G401.6 (cell line): ENCODE measurements at regions not wholly inside any gene's neighbourhood (a gene's known extent, or its start where the extent isn't known, plus 50 kb on each side); places are given as distances from the start of the nearest gene placed in this dataset.

Source experiments
- FAIRE-seq: peaks from 2 replicates; lab custom pipeline; 2012; peaks lifted over from hg19 to GRCh38; lab: Jason Lieb, UNC

GRCh38 chr12:75974323-75975187 lies 57.0 kb downstream of the PHLDA1 start:
- no peak for FAIRE-seq

- no peak for FAIRE-seq
Observed at GRCh38 chr12:75971253-75971652, 60.3 kb downstream of the PHLDA1 start.

- no peak for FAIRE-seq
Observed at GRCh38 chr12:75970310-75970709, 61.3 kb downstream of the PHLDA1 start.

- FAIRE-seq = no peak
Observed at GRCh38 chr12:75969768-75970167, 61.8 kb downstream of the PHLDA1 start.

GRCh38 chr12:75965661-75966060 lies 65.9 kb downstream of the PHLDA1 start:
- FAIRE-seq = no peak

- no peak for FAIRE-seq
Observed at GRCh38 chr12:75964150-75964549, 67.4 kb downstream of the PHLDA1 start.

GRCh38 chr12:75961878-75962277 lies 69.7 kb downstream of the PHLDA1 start:
- no peak for FAIRE-seq

- no peak for FAIRE-seq
Observed at GRCh38 chr12:75960954-75961661, 70.5 kb downstream of the PHLDA1 start.

GRCh38 chr12:75960086-75960910 lies 71.3 kb downstream of the PHLDA1 start:
- FAIRE-seq = no peak

- no peak for FAIRE-seq
Observed at GRCh38 chr12:75959506-75959905, 72.1 kb downstream of the PHLDA1 start.

GRCh38 chr12:75959060-75959459 lies 72.5 kb downstream of the PHLDA1 start:
- FAIRE-seq = no peak

GRCh38 chr12:75955251-75955650 lies 76.3 kb downstream of the PHLDA1 start:
- FAIRE-seq = no peak

GRCh38 chr12:75954749-75955148 lies 76.8 kb downstream of the PHLDA1 start:
- no peak for FAIRE-seq

GRCh38 chr12:75954041-75954440 lies 77.5 kb downstream of the PHLDA1 start:
- no peak for FAIRE-seq

- FAIRE-seq = no peak
Observed at GRCh38 chr12:75953312-75953906, 78.2 kb downstream of the PHLDA1 start.

- no peak for FAIRE-seq
Observed at GRCh38 chr12:75951399-75952278, 79.9 kb downstream of the PHLDA1 start.

- no peak for FAIRE-seq
Observed at GRCh38 chr12:75947156-75947723, 84.3 kb downstream of the PHLDA1 start.

GRCh38 chr12:75945581-75945980 lies 86.0 kb downstream of the PHLDA1 start:
- FAIRE-seq = no peak

- FAIRE-seq = no peak
Observed at GRCh38 chr12:75944905-75945432, 86.6 kb downstream of the PHLDA1 start.

GRCh38 chr12:75944097-75944904 lies 87.3 kb downstream of the PHLDA1 start:
- FAIRE-seq = no peak
